ENCODE measurements at regions not wholly inside any gene's neighbourhood (a gene's known extent, or its start where the extent isn't known, plus 50 kb on each side); places are given as distances from the start of the nearest gene placed in this dataset.

DNA sequence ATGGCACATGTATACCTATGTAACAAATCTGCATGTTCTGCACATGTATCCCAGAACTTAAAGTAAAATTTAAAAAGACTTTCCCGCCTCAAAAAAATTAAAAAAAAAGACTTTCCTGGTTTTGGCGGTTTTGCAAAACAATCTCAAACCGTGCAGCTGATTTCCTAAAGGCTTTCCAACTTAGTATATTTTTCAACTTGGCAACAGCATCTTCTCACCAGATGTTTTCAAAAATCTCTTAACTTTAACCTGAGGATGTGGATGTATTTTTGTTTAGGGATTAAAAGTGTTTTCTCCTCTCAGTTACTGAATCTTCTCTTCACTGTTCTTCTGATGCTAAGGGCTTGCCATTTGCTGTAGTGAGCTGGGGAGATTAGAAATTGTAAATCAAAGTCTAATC is 96.5 kb upstream of the PLPP4 start:
- DNase-seq (ENCODE audit: low spot score), result no peak
- Mint-ChIP-seq H3K36me3 (no peaks in the 10 kb centered on the region), H3K9me3 (peaks cover 15% of the 10 kb centered on the region; the same call in 1 of the 2 replicates), H3K4me3 (no peak overlapping the region), H3K4me1 (peaks cover 4% of the 10 kb centered on the region; the same call in 1 of the 2 replicates), H3K27ac (no peak overlapping the region), H3K27me3 (ENCODE audit: low read depth) (no peaks in the 10 kb centered on the region)
- TF ChIP-seq, protein P1, sequence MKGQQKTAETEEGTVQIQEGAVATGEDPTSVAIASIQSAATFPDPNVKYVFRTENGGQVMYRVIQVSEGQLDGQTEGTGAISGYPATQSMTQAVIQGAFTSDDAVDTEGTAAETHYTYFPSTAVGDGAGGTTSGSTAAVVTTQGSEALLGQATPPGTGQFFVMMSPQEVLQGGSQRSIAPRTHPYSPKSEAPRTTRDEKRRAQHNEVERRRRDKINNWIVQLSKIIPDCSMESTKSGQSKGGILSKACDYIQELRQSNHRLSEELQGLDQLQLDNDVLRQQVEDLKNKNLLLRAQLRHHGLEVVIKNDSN (CRISPR knock-in tag; IDR thresholded peaks at IDR 0.05), result no peak
- no peak for TF ChIP-seq GABPB1 (CRISPR knock-in tag; IDR thresholded peaks at IDR 0.05)
- TF ChIP-seq, protein P2, sequence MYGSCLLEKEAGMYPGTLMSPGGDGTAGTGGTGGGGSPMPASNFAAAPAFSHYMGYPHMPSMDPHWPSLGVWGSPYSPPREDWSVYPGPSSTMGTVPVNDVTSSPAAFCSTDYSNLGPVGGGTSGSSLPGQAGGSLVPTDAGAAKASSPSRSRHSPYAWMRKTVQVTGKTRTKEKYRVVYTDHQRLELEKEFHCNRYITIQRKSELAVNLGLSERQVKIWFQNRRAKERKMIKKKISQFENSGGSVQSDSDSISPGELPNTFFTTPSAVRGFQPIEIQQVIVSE (CRISPR knock-in tag; IDR thresholded peaks at IDR 0.05; ENCODE audit: borderline replicate concordance), result no peak
- no peak for TF ChIP-seq CREB1 (CRISPR knock-in tag; IDR thresholded peaks at IDR 0.05)
- no peak for TF ChIP-seq JUN (CRISPR knock-in tag; IDR thresholded peaks at IDR 0.05)
- TF ChIP-seq, protein P3, sequence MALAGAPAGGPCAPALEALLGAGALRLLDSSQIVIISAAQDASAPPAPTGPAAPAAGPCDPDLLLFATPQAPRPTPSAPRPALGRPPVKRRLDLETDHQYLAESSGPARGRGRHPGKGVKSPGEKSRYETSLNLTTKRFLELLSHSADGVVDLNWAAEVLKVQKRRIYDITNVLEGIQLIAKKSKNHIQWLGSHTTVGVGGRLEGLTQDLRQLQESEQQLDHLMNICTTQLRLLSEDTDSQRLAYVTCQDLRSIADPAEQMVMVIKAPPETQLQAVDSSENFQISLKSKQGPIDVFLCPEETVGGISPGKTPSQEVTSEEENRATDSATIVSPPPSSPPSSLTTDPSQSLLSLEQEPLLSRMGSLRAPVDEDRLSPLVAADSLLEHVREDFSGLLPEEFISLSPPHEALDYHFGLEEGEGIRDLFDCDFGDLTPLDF (CRISPR knock-in tag; IDR thresholded peaks at IDR 0.05), result no peak
- TF ChIP-seq, protein P4, sequence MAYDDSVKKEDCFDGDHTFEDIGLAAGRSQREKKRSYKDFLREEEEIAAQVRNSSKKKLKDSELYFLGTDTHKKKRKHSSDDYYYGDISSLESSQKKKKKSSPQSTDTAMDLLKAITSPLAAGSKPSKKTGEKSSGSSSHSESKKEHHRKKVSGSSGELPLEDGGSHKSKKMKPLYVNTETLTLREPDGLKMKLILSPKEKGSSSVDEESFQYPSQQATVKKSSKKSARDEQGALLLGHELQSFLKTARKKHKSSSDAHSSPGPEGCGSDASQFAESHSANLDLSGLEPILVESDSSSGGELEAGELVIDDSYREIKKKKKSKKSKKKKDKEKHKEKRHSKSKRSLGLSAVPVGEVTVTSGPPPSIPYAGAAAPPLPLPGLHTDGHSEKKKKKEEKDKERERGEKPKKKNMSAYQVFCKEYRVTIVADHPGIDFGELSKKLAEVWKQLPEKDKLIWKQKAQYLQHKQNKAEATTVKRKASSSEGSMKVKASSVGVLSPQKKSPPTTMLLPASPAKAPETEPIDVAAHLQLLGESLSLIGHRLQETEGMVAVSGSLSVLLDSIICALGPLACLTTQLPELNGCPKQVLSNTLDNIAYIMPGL (CRISPR knock-in tag; IDR thresholded peaks at IDR 0.05), result no peak
- TF ChIP-seq, protein P5, sequence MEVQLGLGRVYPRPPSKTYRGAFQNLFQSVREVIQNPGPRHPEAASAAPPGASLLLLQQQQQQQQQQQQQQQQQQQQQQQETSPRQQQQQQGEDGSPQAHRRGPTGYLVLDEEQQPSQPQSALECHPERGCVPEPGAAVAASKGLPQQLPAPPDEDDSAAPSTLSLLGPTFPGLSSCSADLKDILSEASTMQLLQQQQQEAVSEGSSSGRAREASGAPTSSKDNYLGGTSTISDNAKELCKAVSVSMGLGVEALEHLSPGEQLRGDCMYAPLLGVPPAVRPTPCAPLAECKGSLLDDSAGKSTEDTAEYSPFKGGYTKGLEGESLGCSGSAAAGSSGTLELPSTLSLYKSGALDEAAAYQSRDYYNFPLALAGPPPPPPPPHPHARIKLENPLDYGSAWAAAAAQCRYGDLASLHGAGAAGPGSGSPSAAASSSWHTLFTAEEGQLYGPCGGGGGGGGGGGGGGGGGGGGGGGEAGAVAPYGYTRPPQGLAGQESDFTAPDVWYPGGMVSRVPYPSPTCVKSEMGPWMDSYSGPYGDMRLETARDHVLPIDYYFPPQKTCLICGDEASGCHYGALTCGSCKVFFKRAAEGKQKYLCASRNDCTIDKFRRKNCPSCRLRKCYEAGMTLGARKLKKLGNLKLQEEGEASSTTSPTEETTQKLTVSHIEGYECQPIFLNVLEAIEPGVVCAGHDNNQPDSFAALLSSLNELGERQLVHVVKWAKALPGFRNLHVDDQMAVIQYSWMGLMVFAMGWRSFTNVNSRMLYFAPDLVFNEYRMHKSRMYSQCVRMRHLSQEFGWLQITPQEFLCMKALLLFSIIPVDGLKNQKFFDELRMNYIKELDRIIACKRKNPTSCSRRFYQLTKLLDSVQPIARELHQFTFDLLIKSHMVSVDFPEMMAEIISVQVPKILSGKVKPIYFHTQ (CRISPR knock-in tag; IDR thresholded peaks at IDR 0.05), result no peak
- TF ChIP-seq, protein P6, sequence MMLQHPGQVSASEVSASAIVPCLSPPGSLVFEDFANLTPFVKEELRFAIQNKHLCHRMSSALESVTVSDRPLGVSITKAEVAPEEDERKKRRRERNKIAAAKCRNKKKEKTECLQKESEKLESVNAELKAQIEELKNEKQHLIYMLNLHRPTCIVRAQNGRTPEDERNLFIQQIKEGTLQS (CRISPR knock-in tag; conservative IDR thresholded peaks at IDR 0.05), result no peak
- TF ChIP-seq FOXP1 (CRISPR knock-in tag; IDR thresholded peaks at IDR 0.05; ENCODE audit: borderline replicate concordance), result no peak
- no peak for ATAC-seq
- ChIA-PET POLR2A (no interaction called here), CTCF (interaction anchor here (1.4 kb wide), 1 partner anchor 24 kb away, joined by 3 read pairs; no protein-coding TSS in a partner anchor)

DNA sequence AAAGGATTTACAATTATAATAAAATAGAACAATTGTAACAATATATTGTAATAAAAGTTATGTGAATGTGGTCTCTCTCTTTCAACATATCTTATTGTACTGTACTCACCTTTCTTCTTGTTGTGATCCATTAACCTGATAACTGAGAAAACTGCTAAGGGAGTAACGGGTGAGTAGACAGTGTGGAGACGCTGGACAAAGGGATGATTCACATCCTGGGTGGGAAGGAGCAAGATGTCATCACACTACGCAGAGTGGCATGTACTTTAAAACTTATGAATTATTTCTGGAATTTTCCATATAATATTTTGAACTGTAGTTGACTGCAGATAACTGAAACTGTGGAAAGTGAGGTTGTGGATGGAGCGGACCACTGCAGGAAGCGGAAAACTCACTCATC is 91.2 kb upstream of the PLPP4 start:
- ATAC-seq, result no peak
- Mint-ChIP-seq H3K36me3 (no peaks in the 10 kb centered on the region), H3K4me3 (no peak overlapping the region), H3K27me3 (ENCODE audit: low read depth) (no peaks in the 10 kb centered on the region), H3K27ac (no peak overlapping the region), H3K4me1 (peaks cover 3% of the 10 kb centered on the region; the same call in 1 of the 2 replicates), H3K9me3 (peaks cover 20% of the 10 kb centered on the region)
- ChIA-PET POLR2A (no interaction called here), CTCF (no interaction called here)
- DNase-seq (ENCODE audit: low spot score), result no peak
- TF ChIP-seq, protein P7, sequence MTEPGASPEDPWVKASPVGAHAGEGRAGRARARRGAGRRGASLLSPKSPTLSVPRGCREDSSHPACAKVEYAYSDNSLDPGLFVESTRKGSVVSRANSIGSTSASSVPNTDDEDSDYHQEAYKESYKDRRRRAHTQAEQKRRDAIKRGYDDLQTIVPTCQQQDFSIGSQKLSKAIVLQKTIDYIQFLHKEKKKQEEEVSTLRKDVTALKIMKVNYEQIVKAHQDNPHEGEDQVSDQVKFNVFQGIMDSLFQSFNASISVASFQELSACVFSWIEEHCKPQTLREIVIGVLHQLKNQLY (CRISPR knock-in tag; IDR thresholded peaks at IDR 0.05), result no peak
- TF ChIP-seq, protein P8, sequence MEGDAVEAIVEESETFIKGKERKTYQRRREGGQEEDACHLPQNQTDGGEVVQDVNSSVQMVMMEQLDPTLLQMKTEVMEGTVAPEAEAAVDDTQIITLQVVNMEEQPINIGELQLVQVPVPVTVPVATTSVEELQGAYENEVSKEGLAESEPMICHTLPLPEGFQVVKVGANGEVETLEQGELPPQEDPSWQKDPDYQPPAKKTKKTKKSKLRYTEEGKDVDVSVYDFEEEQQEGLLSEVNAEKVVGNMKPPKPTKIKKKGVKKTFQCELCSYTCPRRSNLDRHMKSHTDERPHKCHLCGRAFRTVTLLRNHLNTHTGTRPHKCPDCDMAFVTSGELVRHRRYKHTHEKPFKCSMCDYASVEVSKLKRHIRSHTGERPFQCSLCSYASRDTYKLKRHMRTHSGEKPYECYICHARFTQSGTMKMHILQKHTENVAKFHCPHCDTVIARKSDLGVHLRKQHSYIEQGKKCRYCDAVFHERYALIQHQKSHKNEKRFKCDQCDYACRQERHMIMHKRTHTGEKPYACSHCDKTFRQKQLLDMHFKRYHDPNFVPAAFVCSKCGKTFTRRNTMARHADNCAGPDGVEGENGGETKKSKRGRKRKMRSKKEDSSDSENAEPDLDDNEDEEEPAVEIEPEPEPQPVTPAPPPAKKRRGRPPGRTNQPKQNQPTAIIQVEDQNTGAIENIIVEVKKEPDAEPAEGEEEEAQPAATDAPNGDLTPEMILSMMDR (IDR thresholded peaks at IDR 0.05), result no peak
- TF ChIP-seq TEAD4 (CRISPR knock-in tag; IDR thresholded peaks at IDR 0.05) (no peak), RELA (CRISPR knock-in tag; IDR thresholded peaks at IDR 0.05; ENCODE audit: borderline replicate concordance) (no peak), ZBTB21 (CRISPR knock-in tag; IDR thresholded peaks at IDR 0.05; ENCODE audit: borderline replicate concordance) (no peak)
- TF ChIP-seq, protein P9, sequence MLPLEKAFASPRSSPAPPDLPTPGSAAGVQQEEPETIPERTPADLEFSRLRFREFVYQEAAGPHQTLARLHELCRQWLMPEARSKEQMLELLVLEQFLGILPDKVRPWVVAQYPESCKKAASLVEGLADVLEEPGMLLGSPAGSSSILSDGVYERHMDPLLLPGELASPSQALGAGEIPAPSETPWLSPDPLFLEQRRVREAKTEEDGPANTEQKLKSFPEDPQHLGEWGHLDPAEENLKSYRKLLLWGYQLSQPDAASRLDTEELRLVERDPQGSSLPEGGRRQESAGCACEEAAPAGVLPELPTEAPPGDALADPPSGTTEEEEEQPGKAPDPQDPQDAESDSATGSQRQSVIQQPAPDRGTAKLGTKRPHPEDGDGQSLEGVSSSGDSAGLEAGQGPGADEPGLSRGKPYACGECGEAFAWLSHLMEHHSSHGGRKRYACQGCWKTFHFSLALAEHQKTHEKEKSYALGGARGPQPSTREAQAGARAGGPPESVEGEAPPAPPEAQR (CRISPR knock-in tag; IDR thresholded peaks at IDR 0.05), result no peak
- TF ChIP-seq, protein P10, sequence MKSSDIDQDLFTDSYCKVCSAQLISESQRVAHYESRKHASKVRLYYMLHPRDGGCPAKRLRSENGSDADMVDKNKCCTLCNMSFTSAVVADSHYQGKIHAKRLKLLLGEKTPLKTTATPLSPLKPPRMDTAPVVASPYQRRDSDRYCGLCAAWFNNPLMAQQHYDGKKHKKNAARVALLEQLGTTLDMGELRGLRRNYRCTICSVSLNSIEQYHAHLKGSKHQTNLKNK (CRISPR knock-in tag; IDR thresholded peaks at IDR 0.05), result no peak
- TF ChIP-seq, protein P11, sequence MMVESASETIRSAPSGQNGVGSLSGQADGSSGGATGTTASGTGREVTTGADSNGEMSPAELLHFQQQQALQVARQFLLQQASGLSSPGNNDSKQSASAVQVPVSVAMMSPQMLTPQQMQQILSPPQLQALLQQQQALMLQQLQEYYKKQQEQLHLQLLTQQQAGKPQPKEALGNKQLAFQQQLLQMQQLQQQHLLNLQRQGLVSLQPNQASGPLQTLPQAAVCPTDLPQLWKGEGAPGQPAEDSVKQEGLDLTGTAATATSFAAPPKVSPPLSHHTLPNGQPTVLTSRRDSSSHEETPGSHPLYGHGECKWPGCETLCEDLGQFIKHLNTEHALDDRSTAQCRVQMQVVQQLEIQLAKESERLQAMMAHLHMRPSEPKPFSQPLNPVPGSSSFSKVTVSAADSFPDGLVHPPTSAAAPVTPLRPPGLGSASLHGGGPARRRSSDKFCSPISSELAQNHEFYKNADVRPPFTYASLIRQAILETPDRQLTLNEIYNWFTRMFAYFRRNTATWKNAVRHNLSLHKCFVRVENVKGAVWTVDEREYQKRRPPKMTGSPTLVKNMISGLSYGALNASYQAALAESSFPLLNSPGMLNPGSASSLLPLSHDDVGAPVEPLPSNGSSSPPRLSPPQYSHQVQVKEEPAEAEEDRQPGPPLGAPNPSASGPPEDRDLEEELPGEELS (CRISPR knock-in tag; IDR thresholded peaks at IDR 0.05), result no peak
- TF ChIP-seq, protein P12, sequence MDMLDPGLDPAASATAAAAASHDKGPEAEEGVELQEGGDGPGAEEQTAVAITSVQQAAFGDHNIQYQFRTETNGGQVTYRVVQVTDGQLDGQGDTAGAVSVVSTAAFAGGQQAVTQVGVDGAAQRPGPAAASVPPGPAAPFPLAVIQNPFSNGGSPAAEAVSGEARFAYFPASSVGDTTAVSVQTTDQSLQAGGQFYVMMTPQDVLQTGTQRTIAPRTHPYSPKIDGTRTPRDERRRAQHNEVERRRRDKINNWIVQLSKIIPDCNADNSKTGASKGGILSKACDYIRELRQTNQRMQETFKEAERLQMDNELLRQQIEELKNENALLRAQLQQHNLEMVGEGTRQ (CRISPR knock-in tag; IDR thresholded peaks at IDR 0.05), result no peak
